Endothelial cell of umbilical vein (primary cell): ENCODE measurements at regions not wholly inside any gene's neighbourhood (a gene's known extent, or its start where the extent isn't known, plus 50 kb on each side); places are given as distances from the start of the nearest gene placed in this dataset.

ENCODE experiments used
- BruUV-seq: library from RNA; stranded (reverse); fragments of 400-500 nt; replicated peaks from 2 replicates; lab custom pipeline; 2021; lab: Mats Ljungman, UMichigan
- CTCF ChIA-PET: fragments of 300-600, 350-600 bp; sonication (Branson Sonifier 250); formaldehyde crosslinking; loops from one replicate; lab custom pipeline; 2021; ENCODE audit warnings: antibody characterized with exemption, inconsistent platforms; lab: Charles Lee
- POLR2A ChIA-PET: fragments of 300-600, 350-600 bp; sonication (Branson Sonifier 250); formaldehyde crosslinking; loops from one replicate; lab custom pipeline; 2021; ENCODE audit warnings: antibody characterized with exemption, inconsistent platforms; lab: Charles Lee
- DNase-seq: peaks from one replicate; pipeline ENCODE4 v3.0.0-alpha.2; 2011; ENCODE audit warnings: low read depth, low spot score
- FAIRE-seq: peaks from 2 replicates; lab custom pipeline; 2011; peaks lifted over from hg19 to GRCh38; lab: Jason Lieb, UNC
- H2AFZ ChIP-seq: 2 replicates; pipeline ENCODE4 v1.6.0; 2012; ENCODE audit warnings: low read depth, low read length, control low read depth, inconsistent platforms
- H3K27ac ChIP-seq: 2 replicates; pipeline ENCODE4 v1.5.1; 2011; ENCODE audit warnings: low read depth, mild to moderate bottlenecking, control low read depth, low read length, moderate library complexity; ENCODE audit not compliant: insufficient read depth
- H3K27me3 ChIP-seq, 2 experiments: 2 replicates each; pipeline versions ENCODE4 v1.6.0 to v1.6.1; 2011; ENCODE audit warnings: low read length in 2 of 2, mixed read lengths in 1 of 2; ENCODE audit not compliant: control insufficient read depth in 2 of 2, insufficient read depth in 2 of 2
- H3K36me3 ChIP-seq, 2 experiments: 2 replicates in 1 of 2; 3 replicates in 1 of 2; pipeline ENCODE4 v1.5.1; 2011; ENCODE audit warnings: low read length in 2 of 2, mild to moderate bottlenecking in 1 of 2, moderate library complexity in 1 of 2; ENCODE audit not compliant: control insufficient read depth in 2 of 2, insufficient read depth in 2 of 2; ENCODE audit errors: extremely low read depth in 1 of 2
- H3K4me1 ChIP-seq: 3 replicates; pipeline ENCODE4 v1.5.1; 2011; ENCODE audit warnings: mild to moderate bottlenecking, low read length; ENCODE audit not compliant: control insufficient read depth, insufficient read depth; ENCODE audit errors: extremely low read depth
- H3K4me2 ChIP-seq: 2 replicates; pipeline ENCODE4 v1.6.1; 2011; ENCODE audit warnings: low read length, control low read depth, mixed read lengths; ENCODE audit not compliant: insufficient read depth
- H3K4me3 ChIP-seq, 3 experiments: fragments of 200-600 bp in 1 of 3; sonication (generic), shearing (Covaris generic) in 1 of 3; replicated peaks in 1 of 3; 2 replicates each; pipeline ENCODE4 v1.5.1; 2011 to 2016; ENCODE audit warnings: control low read depth in 3 of 3, low read length in 3 of 3, mild to moderate bottlenecking in 2 of 3, inconsistent platforms in 1 of 3, low read depth in 1 of 3, moderate library complexity in 1 of 3; ENCODE audit not compliant: insufficient read depth in 1 of 3
- H3K79me2 ChIP-seq: 2 replicates; pipeline ENCODE4 v1.6.0; 2012; ENCODE audit warnings: low read length, inconsistent platforms; ENCODE audit not compliant: control insufficient read depth, insufficient read depth
- H3K9ac ChIP-seq: replicated peaks from 2 replicates; pipeline ENCODE3; 2011; ENCODE audit warnings: low read length, control low read depth; ENCODE audit not compliant: insufficient read depth; ENCODE audit errors: extremely low read depth
- H3K9me1 ChIP-seq: replicated peaks from 3 replicates; pipeline ENCODE4 v1.6.0; 2011; ENCODE audit warnings: mild to moderate bottlenecking, low read length; ENCODE audit not compliant: control insufficient read depth, insufficient read depth; ENCODE audit errors: extremely low read depth
- H3K9me3 ChIP-seq: replicated peaks from 2 replicates; pipeline ENCODE4 v1.5.1; 2012; ENCODE audit warnings: low read length, inconsistent platforms; ENCODE audit not compliant: control insufficient read depth, insufficient read depth
- H4K20me1 ChIP-seq: replicated peaks from 2 replicates; pipeline ENCODE3; 2011; ENCODE audit warnings: mild to moderate bottlenecking, low read length; ENCODE audit not compliant: control insufficient read depth, insufficient read depth; ENCODE audit errors: extremely low read depth
- EZH2 ChIP-seq: IDR thresholded peaks from 2 replicates; pipeline ENCODE4 v1.6.1; 2012; ENCODE audit warnings: borderline replicate concordance, low read depth, mild to moderate bottlenecking, moderate library complexity, low read length, inconsistent platforms; ENCODE audit not compliant: severe bottlenecking
- FOS ChIP-seq: IDR thresholded peaks from 2 replicates; pipeline ENCODE4 v1.6.1; 2011; ENCODE audit warnings: mild to moderate bottlenecking, low read length, moderate library complexity, borderline replicate concordance; ENCODE audit not compliant: insufficient read depth
- GATA2 ChIP-seq: IDR thresholded peaks from 2 replicates; pipeline ENCODE4 v1.7.0; 2011; ENCODE audit warnings: low read depth, mild to moderate bottlenecking, moderate library complexity, mixed read lengths, low read length; ENCODE audit not compliant: insufficient read length, insufficient read depth
- JUN ChIP-seq: IDR thresholded peaks from 2 replicates; pipeline ENCODE4 v1.6.1; 2011; ENCODE audit warnings: borderline replicate concordance, low read depth; ENCODE audit not compliant: insufficient read length, insufficient read depth
- MYC ChIP-seq: IDR thresholded peaks from one replicate; pipeline ENCODE4 v1.6.1; 2011; ENCODE audit warnings: mild to moderate bottlenecking, low read depth, low read length
- POLR2A ChIP-seq: IDR thresholded peaks from 2 replicates; pipeline ENCODE4 v1.6.1; 2012; ENCODE audit warnings: low read depth, mild to moderate bottlenecking, control low read depth, low read length
- POLR2AphosphoS5 ChIP-seq: IDR thresholded peaks from 2 replicates; pipeline ENCODE4 v1.6.1; 2012; ENCODE audit warnings: low read depth, mild to moderate bottlenecking, control low read depth, low read length, moderate library complexity; ENCODE audit not compliant: insufficient read depth
- dilution Hi-C: fragments of 300-500 bp; cut with MboI; formaldehyde crosslinking; loops from one replicate; pipeline ENCODE4 v1.15.0; 2019; ENCODE audit warnings: low sequenced_read_pairs; ENCODE audit not compliant: extremely low pct_ligation_motif_present
- intact Hi-C: fragments of 100-400 bp; cut with micrococcal nuclease; formaldehyde crosslinking; loops from one replicate; pipeline ENCODE4 v1.10.0; 2022
- TF ChIP-seq, protein P1 (sequence below): IDR thresholded peaks from 2 replicates; pipeline ENCODE4 v1.6.1; 2011; ENCODE audit not compliant: insufficient read depth, insufficient read length
- TF ChIP-seq, protein P2 (sequence below), 2 donors: IDR thresholded peaks; 1 replicate in 1 of 2; 2 replicates in 1 of 2; pipeline ENCODE4 v1.5.1; 2011; ENCODE audit warnings: low read length in 2 of 2, mild to moderate bottlenecking in 2 of 2, moderate library complexity in 2 of 2, control low read depth in 1 of 2, inconsistent platforms in 1 of 2, low read depth in 1 of 2; ENCODE audit not compliant: insufficient read depth in 1 of 2; ENCODE audit errors: extremely low read depth in 1 of 2

DNA sequence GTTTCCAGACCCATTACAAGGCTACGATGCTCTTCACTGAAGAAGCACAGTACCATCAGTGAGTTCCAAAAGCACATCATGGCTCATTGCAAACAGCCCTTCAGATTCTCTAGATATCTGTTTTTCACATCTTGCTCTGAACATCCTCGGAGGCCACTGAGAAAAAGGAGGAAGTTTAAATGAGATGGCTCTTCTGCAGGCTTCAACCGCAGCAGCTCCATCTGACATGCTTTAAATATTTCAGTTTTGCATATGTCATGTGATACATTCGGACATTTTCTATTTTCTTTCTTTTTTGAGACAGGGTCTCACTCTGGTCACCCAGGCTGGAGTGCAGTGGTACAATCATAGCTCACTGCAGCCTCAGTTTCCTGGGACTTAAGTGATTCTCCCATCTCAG, 396.8 kb downstream of the NPIPA8 start:
- intact Hi-C loops = no loop called here
- H3K9ac ChIP-seq = no peak overlapping the region
- peaks cover 4% of the 10 kb centered on the region for H3K9me3 ChIP-seq
- H3K27ac ChIP-seq = no peak overlapping the region
- no TSS peak for BruUV-seq
- no peaks in the 10 kb centered on the region for H3K4me1 ChIP-seq
- no peaks in the 10 kb centered on the region for H3K79me2 ChIP-seq
- FAIRE-seq (no peak), DNase-seq (no peak)
- ChIA-PET POLR2A (no interaction called here), CTCF (no interaction called here)
- H4K20me1 ChIP-seq = no peaks in the 10 kb centered on the region
- H3K36me3 ChIP-seq = no peaks in the 10 kb centered on the region
- TF ChIP-seq FOS = no peak
- TF ChIP-seq GATA2 = no peak
- no peak for TF ChIP-seq EZH2
- TF ChIP-seq, protein P1, sequence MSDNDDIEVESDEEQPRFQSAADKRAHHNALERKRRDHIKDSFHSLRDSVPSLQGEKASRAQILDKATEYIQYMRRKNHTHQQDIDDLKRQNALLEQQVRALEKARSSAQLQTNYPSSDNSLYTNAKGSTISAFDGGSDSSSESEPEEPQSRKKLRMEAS = no peak
- no peak for TF ChIP-seq MYC
- no peak for TF ChIP-seq POLR2AphosphoS5
- TF ChIP-seq, protein P2, sequence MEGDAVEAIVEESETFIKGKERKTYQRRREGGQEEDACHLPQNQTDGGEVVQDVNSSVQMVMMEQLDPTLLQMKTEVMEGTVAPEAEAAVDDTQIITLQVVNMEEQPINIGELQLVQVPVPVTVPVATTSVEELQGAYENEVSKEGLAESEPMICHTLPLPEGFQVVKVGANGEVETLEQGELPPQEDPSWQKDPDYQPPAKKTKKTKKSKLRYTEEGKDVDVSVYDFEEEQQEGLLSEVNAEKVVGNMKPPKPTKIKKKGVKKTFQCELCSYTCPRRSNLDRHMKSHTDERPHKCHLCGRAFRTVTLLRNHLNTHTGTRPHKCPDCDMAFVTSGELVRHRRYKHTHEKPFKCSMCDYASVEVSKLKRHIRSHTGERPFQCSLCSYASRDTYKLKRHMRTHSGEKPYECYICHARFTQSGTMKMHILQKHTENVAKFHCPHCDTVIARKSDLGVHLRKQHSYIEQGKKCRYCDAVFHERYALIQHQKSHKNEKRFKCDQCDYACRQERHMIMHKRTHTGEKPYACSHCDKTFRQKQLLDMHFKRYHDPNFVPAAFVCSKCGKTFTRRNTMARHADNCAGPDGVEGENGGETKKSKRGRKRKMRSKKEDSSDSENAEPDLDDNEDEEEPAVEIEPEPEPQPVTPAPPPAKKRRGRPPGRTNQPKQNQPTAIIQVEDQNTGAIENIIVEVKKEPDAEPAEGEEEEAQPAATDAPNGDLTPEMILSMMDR (IDR thresholded peaks at IDR 0.05; ENCODE audit: extremely low read depth in 1 of 2, insufficient read depth in 1 of 2, low read depth in 1 of 2, low read length in 2 of 2) = no peak
- no peak for TF ChIP-seq POLR2A
- no peak for TF ChIP-seq JUN
- H3K9me1 ChIP-seq = no peaks in the 10 kb centered on the region
- H3K27me3 ChIP-seq = no peaks in the 10 kb centered on the region
- no peak overlapping the region for H2AFZ ChIP-seq
- H3K4me3 ChIP-seq = no peak overlapping the region
- dilution Hi-C loops = no loop called here
- no peak overlapping the region for H3K4me2 ChIP-seq
